K562 (cell line): ENCODE measurements at regions not wholly inside any gene's neighbourhood (a gene's known extent, or its start where the extent isn't known, plus 50 kb on each side); places are given as distances from the start of the nearest gene placed in this dataset.
A peak's percentile ranks its signal among the peaks of the same experiment; 100 is the strongest.

ENCODE experiments used
- C11orf30 ChIP-seq: fragments of 450-650 bp; IDR thresholded peaks from 2 replicates; pipeline ENCODE4 v1.6.1; 2016; ENCODE audit warnings: low read depth, mild to moderate bottlenecking
- HMGXB4 ChIP-seq: sonication (generic); formaldehyde crosslinking; IDR thresholded peaks from 2 replicates; pipeline ENCODE4 v1.8.1; 2023; ENCODE audit warnings: mild to moderate bottlenecking, missing genetic modification reagents
- KHSRP ChIP-seq: fragments of 450-650 bp; IDR thresholded peaks from 2 replicates; pipeline ENCODE4 v1.6.1; 2017
- MAFF ChIP-seq: IDR thresholded peaks from 2 replicates; pipeline ENCODE4 v1.6.1; 2012; ENCODE audit warnings: low read length, improper control_type of control experiment
- MAFK ChIP-seq: IDR thresholded peaks from 2 replicates; pipeline ENCODE4 v1.6.1; 2011; ENCODE audit warnings: low read length, improper control_type of control experiment
- USF2 ChIP-seq: sonication (generic); formaldehyde crosslinking; IDR thresholded peaks from 2 replicates; pipeline ENCODE4 v1.5.0; 2020; ENCODE audit warnings: missing genetic modification reagents
- ZNF121 ChIP-seq: sonication (generic); formaldehyde crosslinking; conservative IDR thresholded peaks from 2 replicates; pipeline ENCODE4 v1.8.0; 2022; ENCODE audit warnings: missing genetic modification reagents
- TF ChIP-seq, protein P1 (sequence below), 2 experiments: fragments of 450-650 bp in 1 of 2; sonication (generic) in 1 of 2; formaldehyde crosslinking in 1 of 2; IDR thresholded peaks; 2 replicates each; pipeline versions ENCODE4 v1.7.1 to v1.9.0; 2016 to 2022; ENCODE audit warnings: inconsistent platforms in 1 of 2, mild to moderate bottlenecking in 1 of 2, missing genetic modification reagents in 1 of 2

DNA sequence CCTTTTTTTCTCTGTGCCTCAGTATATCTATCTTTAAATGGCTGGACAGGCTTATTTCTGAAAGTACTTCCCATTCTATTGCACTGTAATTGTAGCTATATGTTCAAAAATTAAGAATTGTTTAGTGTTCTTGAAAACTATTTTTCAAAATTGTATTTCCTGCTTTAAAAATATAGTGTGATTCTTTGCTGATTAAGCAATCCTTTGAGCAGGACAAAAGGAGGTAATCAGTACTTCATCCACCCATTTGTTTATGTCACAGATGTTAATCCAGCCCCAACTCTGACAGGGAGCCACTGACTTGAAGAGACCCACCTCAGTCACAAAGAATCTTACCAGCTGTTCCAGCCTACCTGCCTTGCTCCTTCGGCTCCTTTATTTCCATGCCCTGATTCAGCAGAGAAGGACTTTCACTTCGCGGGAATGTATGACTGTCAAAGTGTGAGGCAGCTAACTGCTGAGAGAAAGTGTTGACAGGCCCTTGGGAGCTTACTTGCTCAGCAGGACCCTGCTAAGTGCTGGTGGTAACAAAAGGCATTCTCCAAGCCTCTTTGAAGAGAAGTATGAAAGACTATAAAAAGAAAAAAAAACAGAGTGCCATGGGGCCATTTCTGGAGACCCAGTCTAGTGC lies 393.3 kb upstream of the CYRIA start (continued):
- TF ChIP-seq, protein P1, sequence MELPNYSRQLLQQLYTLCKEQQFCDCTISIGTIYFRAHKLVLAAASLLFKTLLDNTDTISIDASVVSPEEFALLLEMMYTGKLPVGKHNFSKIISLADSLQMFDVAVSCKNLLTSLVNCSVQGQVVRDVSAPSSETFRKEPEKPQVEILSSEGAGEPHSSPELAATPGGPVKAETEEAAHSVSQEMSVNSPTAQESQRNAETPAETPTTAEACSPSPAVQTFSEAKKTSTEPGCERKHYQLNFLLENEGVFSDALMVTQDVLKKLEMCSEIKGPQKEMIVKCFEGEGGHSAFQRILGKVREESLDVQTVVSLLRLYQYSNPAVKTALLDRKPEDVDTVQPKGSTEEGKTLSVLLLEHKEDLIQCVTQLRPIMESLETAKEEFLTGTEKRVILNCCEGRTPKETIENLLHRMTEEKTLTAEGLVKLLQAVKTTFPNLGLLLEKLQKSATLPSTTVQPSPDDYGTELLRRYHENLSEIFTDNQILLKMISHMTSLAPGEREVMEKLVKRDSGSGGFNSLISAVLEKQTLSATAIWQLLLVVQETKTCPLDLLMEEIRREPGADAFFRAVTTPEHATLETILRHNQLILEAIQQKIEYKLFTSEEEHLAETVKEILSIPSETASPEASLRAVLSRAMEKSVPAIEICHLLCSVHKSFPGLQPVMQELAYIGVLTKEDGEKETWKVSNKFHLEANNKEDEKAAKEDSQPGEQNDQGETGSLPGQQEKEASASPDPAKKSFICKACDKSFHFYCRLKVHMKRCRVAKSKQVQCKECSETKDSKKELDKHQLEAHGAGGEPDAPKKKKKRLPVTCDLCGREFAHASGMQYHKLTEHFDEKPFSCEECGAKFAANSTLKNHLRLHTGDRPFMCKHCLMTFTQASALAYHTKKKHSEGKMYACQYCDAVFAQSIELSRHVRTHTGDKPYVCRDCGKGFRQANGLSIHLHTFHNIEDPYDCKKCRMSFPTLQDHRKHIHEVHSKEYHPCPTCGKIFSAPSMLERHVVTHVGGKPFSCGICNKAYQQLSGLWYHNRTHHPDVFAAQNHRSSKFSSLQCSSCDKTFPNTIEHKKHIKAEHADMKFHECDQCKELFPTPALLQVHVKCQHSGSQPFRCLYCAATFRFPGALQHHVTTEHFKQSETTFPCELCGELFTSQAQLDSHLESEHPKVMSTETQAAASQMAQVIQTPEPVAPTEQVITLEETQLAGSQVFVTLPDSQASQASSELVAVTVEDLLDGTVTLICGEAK (IDR thresholded peaks at IDR 0.05): no peak
- TF ChIP-seq, protein P1 (CRISPR knock-in tag; IDR thresholded peaks at IDR 0.05): no peak
- TF ChIP-seq HMGXB4 (CRISPR knock-in tag) (no peak), MAFK (0 out of 2 replicates have a peak, but pooled peaks have one; percentile 15), C11orf30 (peak; percentile 48; the same call in 1 of the 2 replicates), MAFF (peak; percentile 23; the same call in 1 of the 2 replicates), USF2 (no peak), KHSRP (no peak), ZNF121 (no peak)
